ENCODE measurements at regions not wholly inside any gene's neighbourhood (a gene's known extent, or its start where the extent isn't known, plus 50 kb on each side); places are given as distances from the start of the nearest gene placed in this dataset.
A peak's percentile ranks its signal among the peaks of the same experiment; 100 is the strongest.

DNA sequence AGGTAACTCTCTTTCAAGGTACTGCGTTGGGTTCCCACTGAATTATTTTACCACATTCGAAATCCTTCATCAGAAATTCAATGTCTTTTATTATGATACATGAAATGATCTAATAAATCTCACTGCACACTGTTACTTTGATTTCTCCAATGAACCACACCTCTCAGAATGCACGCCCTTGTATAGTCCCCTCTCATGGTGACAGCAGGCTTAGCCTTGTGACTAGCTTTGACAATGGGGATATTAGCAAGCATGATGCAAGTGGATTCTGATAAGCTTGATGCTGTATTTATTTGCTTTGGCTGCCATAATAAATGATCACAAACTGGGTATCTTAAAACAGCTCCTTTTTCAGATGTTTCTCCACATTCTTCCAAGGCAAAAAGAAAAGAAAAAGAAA is 100.4 kb upstream of the ETV6 start:
- POLR2A ChIA-PET, result no interaction called here

DNA sequence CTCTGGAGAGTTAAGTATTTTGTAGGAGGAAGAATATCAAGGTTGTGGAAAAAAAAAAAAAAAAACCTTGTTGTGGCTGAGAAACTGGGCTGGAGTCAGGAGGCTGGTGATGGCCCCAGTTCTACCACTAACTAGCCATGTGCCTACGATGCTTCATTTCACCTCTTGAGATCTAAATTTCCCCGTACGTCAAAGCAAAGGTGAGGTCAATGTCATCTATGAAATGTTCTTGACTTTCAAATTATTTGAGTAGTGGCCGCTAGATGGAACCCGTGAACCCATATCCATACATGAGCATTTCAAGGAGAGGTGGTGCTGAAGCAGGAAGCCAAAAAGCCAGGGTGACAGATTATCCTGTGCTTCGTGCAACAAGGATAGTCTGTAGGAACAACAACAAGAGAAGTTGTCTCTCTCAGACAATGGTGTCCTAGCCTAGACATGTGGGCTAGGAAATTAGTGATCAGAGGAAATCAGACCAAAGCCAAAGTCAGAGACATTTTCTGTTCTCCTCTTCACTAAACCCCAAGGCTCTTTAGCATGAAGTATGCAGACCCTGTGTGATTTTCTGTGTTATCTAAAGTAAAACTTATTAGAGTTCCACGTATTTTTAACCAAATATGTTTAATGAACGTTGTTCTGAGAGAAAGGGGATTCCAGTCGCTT is 95.5 kb upstream of the ETV6 start:
- TF ChIP-seq, protein P1, sequence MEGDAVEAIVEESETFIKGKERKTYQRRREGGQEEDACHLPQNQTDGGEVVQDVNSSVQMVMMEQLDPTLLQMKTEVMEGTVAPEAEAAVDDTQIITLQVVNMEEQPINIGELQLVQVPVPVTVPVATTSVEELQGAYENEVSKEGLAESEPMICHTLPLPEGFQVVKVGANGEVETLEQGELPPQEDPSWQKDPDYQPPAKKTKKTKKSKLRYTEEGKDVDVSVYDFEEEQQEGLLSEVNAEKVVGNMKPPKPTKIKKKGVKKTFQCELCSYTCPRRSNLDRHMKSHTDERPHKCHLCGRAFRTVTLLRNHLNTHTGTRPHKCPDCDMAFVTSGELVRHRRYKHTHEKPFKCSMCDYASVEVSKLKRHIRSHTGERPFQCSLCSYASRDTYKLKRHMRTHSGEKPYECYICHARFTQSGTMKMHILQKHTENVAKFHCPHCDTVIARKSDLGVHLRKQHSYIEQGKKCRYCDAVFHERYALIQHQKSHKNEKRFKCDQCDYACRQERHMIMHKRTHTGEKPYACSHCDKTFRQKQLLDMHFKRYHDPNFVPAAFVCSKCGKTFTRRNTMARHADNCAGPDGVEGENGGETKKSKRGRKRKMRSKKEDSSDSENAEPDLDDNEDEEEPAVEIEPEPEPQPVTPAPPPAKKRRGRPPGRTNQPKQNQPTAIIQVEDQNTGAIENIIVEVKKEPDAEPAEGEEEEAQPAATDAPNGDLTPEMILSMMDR (IDR thresholded peaks at IDR 0.05), result peak; percentile 75
- TF ChIP-seq EZH2 (IDR thresholded peaks at IDR 0.05; ENCODE audit: borderline replicate concordance, insufficient read depth, low read depth, low read length, poor library complexity, severe bottlenecking), result no peak
- ATAC-seq (ENCODE audit: low read depth) (peak; percentile 63), DNase-seq (peak; percentile 70)
- Histone ChIP-seq H3K36me3 (replicated peaks in 1 of 2; ENCODE audit: control extremely low read depth in 1 of 2, control insufficient read depth in 1 of 2, extremely low read depth in 1 of 2, insufficient read depth in 2 of 2, low read length in 1 of 2) (no peaks in the 10 kb centered on the region), H3K9me3 (ENCODE audit: control extremely low read depth in 1 of 3, control insufficient read depth in 2 of 3, insufficient read depth in 1 of 3, low read length in 2 of 3) (no peaks in the 10 kb centered on the region), H3K27me3 (replicated peaks in 1 of 4; ENCODE audit: control extremely low read depth in 1 of 4, control insufficient read depth in 3 of 4, insufficient read depth in 4 of 4, low read length in 3 of 4) (no peaks in the 10 kb centered on the region), H3K4me3 (ENCODE audit: control extremely low read depth in 1 of 5, extremely low read depth in 1 of 5, insufficient read depth in 1 of 5, low read depth in 2 of 5, low read length in 4 of 5) (no peak overlapping the region), H3K4me2 (replicated peaks; ENCODE audit: low read depth, low read length, poor library complexity, severe bottlenecking) (no peak overlapping the region), H4K20me1 (ENCODE audit: control insufficient read depth, insufficient read depth, low read length, poor library complexity, severe bottlenecking) (no peaks in the 10 kb centered on the region), H3K4me1 (ENCODE audit: control insufficient read depth in 2 of 2, insufficient read depth in 2 of 2, low read length in 2 of 2) (peaks cover 0 to 3% of the 10 kb centered on the region in 2 donors), H2AFZ (ENCODE audit: insufficient read depth, low read depth, low read length, poor library complexity, severe bottlenecking) (no peak overlapping the region), H3K79me2 (ENCODE audit: control insufficient read depth, insufficient read depth, low read length) (no peaks in the 10 kb centered on the region), H3K27ac (ENCODE audit: low read length in 2 of 2) (no peak overlapping the region), H3K9ac (ENCODE audit: low read length) (no peak overlapping the region)
- Mint-ChIP-seq H3K4me1 (peaks cover 5% of the 10 kb centered on the region), H3K27ac (no peak overlapping the region), H3K27me3 (peaks cover 16% of the 10 kb centered on the region), H3K4me3 (no peak overlapping the region), H3K9me3 (ENCODE audit: insufficient read depth) (no peaks in the 10 kb centered on the region)
- WGBS (ENCODE audit: insufficient coverage), result 4% methylated on average over 4 of the region's 9 CpGs
- ChIA-PET POLR2A (no interaction called here), CTCF (interaction anchor here (0.8 to 4.4 kb wide), 8 partner anchors 9 to 773 kb away, joined by 3 to 26 read pairs (median 14); no protein-coding TSS in a partner anchor)
- intact Hi-C loops (cut with micrococcal nuclease), result loop anchor here (1.0 kb wide), 2 partner anchors 27 to 479 kb away; no protein-coding TSS in a partner anchor

More for the DNA sequence above, 100.4 kb upstream of the ETV6 start:
- Histone ChIP-seq H3K4me3 (ENCODE audit: control extremely low read depth in 1 of 5, extremely low read depth in 1 of 5, insufficient read depth in 1 of 5, low read depth in 2 of 5, low read length in 4 of 5) (no peak overlapping the region), H3K4me1 (ENCODE audit: control insufficient read depth in 2 of 2, insufficient read depth in 2 of 2, low read length in 2 of 2) (peaks cover 17 to 24% of the 10 kb centered on the region in 2 donors), H3K27me3 (replicated peaks in 1 of 4; ENCODE audit: control extremely low read depth in 1 of 4, control insufficient read depth in 3 of 4, insufficient read depth in 4 of 4, low read length in 3 of 4) (no peaks in the 10 kb centered on the region), H2AFZ (ENCODE audit: insufficient read depth, low read depth, low read length, poor library complexity, severe bottlenecking) (no peak overlapping the region), H3K4me2 (replicated peaks; ENCODE audit: low read depth, low read length, poor library complexity, severe bottlenecking) (no peak overlapping the region), H3K27ac (ENCODE audit: low read length in 2 of 2) (no peak overlapping the region), H3K79me2 (ENCODE audit: control insufficient read depth, insufficient read depth, low read length) (no peaks in the 10 kb centered on the region), H3K36me3 (replicated peaks in 1 of 2; ENCODE audit: control extremely low read depth in 1 of 2, control insufficient read depth in 1 of 2, extremely low read depth in 1 of 2, insufficient read depth in 2 of 2, low read length in 1 of 2) (no peaks in the 10 kb centered on the region), H3K9me3 (ENCODE audit: control extremely low read depth in 1 of 3, control insufficient read depth in 2 of 3, insufficient read depth in 1 of 3, low read length in 2 of 3) (peaks cover 0 to 4% (median 0%) of the 10 kb centered on the region in 3 donors), H4K20me1 (ENCODE audit: control insufficient read depth, insufficient read depth, low read length, poor library complexity, severe bottlenecking) (no peaks in the 10 kb centered on the region), H3K9ac (ENCODE audit: low read length) (no peak overlapping the region)
- DNase-seq (no peak), ATAC-seq (ENCODE audit: low read depth) (no peak)
- H3K27me3 Mint-ChIP-seq, result peaks cover 16% of the 10 kb centered on the region
- no peak overlapping the region for H3K27ac Mint-ChIP-seq
- CTCF ChIA-PET, result no interaction called here
- no peaks in the 10 kb centered on the region for H3K9me3 Mint-ChIP-seq (ENCODE audit: insufficient read depth)
- WGBS (ENCODE audit: insufficient coverage), result no CpG with 5 or more reads among the region's 3 CpGs
- intact Hi-C loops (cut with micrococcal nuclease), result no loop called here
- no peak for TF ChIP-seq EZH2 (IDR thresholded peaks at IDR 0.05; ENCODE audit: borderline replicate concordance, insufficient read depth, low read depth, low read length, poor library complexity, severe bottlenecking)
- TF ChIP-seq, protein P1 (IDR thresholded peaks at IDR 0.05), result no peak
- peaks cover 20% of the 10 kb centered on the region for H3K4me1 Mint-ChIP-seq
- no peak overlapping the region for H3K4me3 Mint-ChIP-seq
